ENCODE measurements at regions not wholly inside any gene's neighbourhood (a gene's known extent, or its start where the extent isn't known, plus 50 kb on each side); places are given as distances from the start of the nearest gene placed in this dataset.
"Not testable (repeated sequence)": the region's sequence is repeated elsewhere in the genome, so short reads cannot be mapped to it uniquely, and the experiment has no call there.

- not testable (repeated sequence) for TF ChIP-seq CTCF (IDR thresholded peaks at IDR 0.05; ENCODE audit: insufficient read depth, low read length, poor library complexity, severe bottlenecking); EZH2phosphoT487 (conservative IDR thresholded peaks at IDR 0.05; ENCODE audit: low read length)
Measured at GRCh38 chr4:146047768-146048167, 109.1 kb upstream of the ZNF827 start.

Data from SU-DHL-6 (cell line).